ENCODE measurements at regions not wholly inside any gene's neighbourhood (a gene's known extent, or its start where the extent isn't known, plus 50 kb on each side); places are given as distances from the start of the nearest gene placed in this dataset.
"Not testable (repeated sequence)": the region's sequence is repeated elsewhere in the genome, so short reads cannot be mapped to it uniquely, and the experiment has no call there.

GRCh38 chr1:238438311-238439270, 547.9 kb upstream of the ZP4 start:
- Histone ChIP-seq H4K20me1 (ENCODE audit: insufficient read depth, low read length) (no peaks in the 10 kb centered on the region), H3K27me3 (ENCODE audit: insufficient read depth, low read length, poor library complexity) (no peaks in the 10 kb centered on the region), H3K9me3 (ENCODE audit: insufficient read depth, low read length, severe bottlenecking) (no peaks in the 10 kb centered on the region), H3K79me2 (ENCODE audit: insufficient read depth, low read length) (no peaks in the 10 kb centered on the region), H3K36me3 (ENCODE audit: insufficient read depth, low read length) (no peaks in the 10 kb centered on the region), H3K4me2 (ENCODE audit: insufficient read depth, low read length) (no peak overlapping the region), H3K4me3 (ENCODE audit: low read depth in 1 of 2, low read length in 2 of 2) (no peak overlapping the region), H2AFZ (ENCODE audit: low read depth, low read length) (no peak overlapping the region), H3K27ac (ENCODE audit: low read length) (no peak overlapping the region), H3K4me1 (ENCODE audit: insufficient read depth, low read length) (no peaks in the 10 kb centered on the region), H3K9ac (ENCODE audit: low read depth, low read length) (no peak overlapping the region)
- DNase-seq (no peak), ATAC-seq (ENCODE audit: insufficient read depth, low read depth) (no peak)
- TF ChIP-seq CTCF (IDR thresholded peaks at IDR 0.05; ENCODE audit: borderline replicate concordance, extremely low read depth, low read length, poor library complexity, severe bottlenecking) (no peak), EZH2 (IDR thresholded peaks at IDR 0.05; ENCODE audit: borderline replicate concordance, low read depth, low read length, severe bottlenecking) (no peak)

GRCh38 chr1:238429703-238430102, 539.0 kb upstream of the ZP4 start:
- not testable (repeated sequence) for H4K20me1 ChIP-seq (ENCODE audit: insufficient read depth, low read length); H2AFZ ChIP-seq (ENCODE audit: low read depth, low read length); DNase-seq; H3K27ac ChIP-seq (ENCODE audit: low read length); H3K27me3 ChIP-seq (ENCODE audit: insufficient read depth, low read length, poor library complexity); H3K36me3 ChIP-seq (ENCODE audit: insufficient read depth, low read length); H3K9ac ChIP-seq (ENCODE audit: low read depth, low read length); H3K4me3 ChIP-seq (ENCODE audit: low read depth in 1 of 2, low read length in 2 of 2); H3K9me3 ChIP-seq (ENCODE audit: insufficient read depth, low read length, severe bottlenecking); H3K4me2 ChIP-seq (ENCODE audit: insufficient read depth, low read length); H3K4me1 ChIP-seq (ENCODE audit: insufficient read depth, low read length); ATAC-seq (ENCODE audit: insufficient read depth, low read depth); H3K79me2 ChIP-seq (ENCODE audit: insufficient read depth, low read length)

GRCh38 chr1:238419209-238419608, 528.5 kb upstream of the ZP4 start:
- Histone ChIP-seq H3K9me3 (ENCODE audit: insufficient read depth, low read length, severe bottlenecking) (no peaks in the 10 kb centered on the region), H3K27ac (ENCODE audit: low read length) (no peak overlapping the region), H2AFZ (ENCODE audit: low read depth, low read length) (no peak overlapping the region), H3K4me3 (ENCODE audit: low read depth in 1 of 2, low read length in 2 of 2) (no peak overlapping the region), H3K4me1 (ENCODE audit: insufficient read depth, low read length) (no peaks in the 10 kb centered on the region), H3K27me3 (ENCODE audit: insufficient read depth, low read length, poor library complexity) (no peaks in the 10 kb centered on the region), H3K36me3 (ENCODE audit: insufficient read depth, low read length) (no peaks in the 10 kb centered on the region), H3K9ac (ENCODE audit: low read depth, low read length) (no peak overlapping the region), H4K20me1 (ENCODE audit: insufficient read depth, low read length) (no peaks in the 10 kb centered on the region), H3K4me2 (ENCODE audit: insufficient read depth, low read length) (no peak overlapping the region), H3K79me2 (ENCODE audit: insufficient read depth, low read length) (no peaks in the 10 kb centered on the region)
- ATAC-seq (ENCODE audit: insufficient read depth, low read depth) (no peak), DNase-seq (no peak)
- TF ChIP-seq CTCF (IDR thresholded peaks at IDR 0.05; ENCODE audit: borderline replicate concordance, extremely low read depth, low read length, poor library complexity, severe bottlenecking) (no peak), EZH2 (IDR thresholded peaks at IDR 0.05; ENCODE audit: borderline replicate concordance, low read depth, low read length, severe bottlenecking) (no peak)

- DNase-seq (no peak), ATAC-seq (ENCODE audit: insufficient read depth, low read depth) (no peak)
- Histone ChIP-seq H3K4me3 (ENCODE audit: low read depth in 1 of 2, low read length in 2 of 2) (no peak overlapping the region), H3K4me2 (ENCODE audit: insufficient read depth, low read length) (no peak overlapping the region), H3K9ac (ENCODE audit: low read depth, low read length) (no peak overlapping the region), H3K79me2 (ENCODE audit: insufficient read depth, low read length) (no peaks in the 10 kb centered on the region), H4K20me1 (ENCODE audit: insufficient read depth, low read length) (no peaks in the 10 kb centered on the region), H3K9me3 (ENCODE audit: insufficient read depth, low read length, severe bottlenecking) (no peaks in the 10 kb centered on the region), H3K4me1 (ENCODE audit: insufficient read depth, low read length) (no peaks in the 10 kb centered on the region), H3K27me3 (ENCODE audit: insufficient read depth, low read length, poor library complexity) (no peaks in the 10 kb centered on the region), H3K27ac (ENCODE audit: low read length) (no peak overlapping the region), H2AFZ (ENCODE audit: low read depth, low read length) (no peak overlapping the region), H3K36me3 (ENCODE audit: insufficient read depth, low read length) (no peaks in the 10 kb centered on the region)
- TF ChIP-seq EZH2 (IDR thresholded peaks at IDR 0.05; ENCODE audit: borderline replicate concordance, low read depth, low read length, severe bottlenecking), result no peak
- no peak for TF ChIP-seq CTCF (IDR thresholded peaks at IDR 0.05; ENCODE audit: borderline replicate concordance, extremely low read depth, low read length, poor library complexity, severe bottlenecking)
Measured at GRCh38 chr1:238409932-238410331, 519.2 kb upstream of the ZP4 start.

Data from DND-41 (cell line).